ENCODE measurements at regions not wholly inside any gene's neighbourhood (a gene's known extent, or its start where the extent isn't known, plus 50 kb on each side); places are given as distances from the start of the nearest gene placed in this dataset.

GRCh38 chr14:26738571-26738970 lies 140.7 kb upstream of the NOVA1 start:
- TF ChIP-seq EZH2 (IDR thresholded peaks at IDR 0.05; ENCODE audit: insufficient read depth, poor library complexity, severe bottlenecking) (no peak), EZH2phosphoT487 (IDR thresholded peaks at IDR 0.05; ENCODE audit: insufficient read depth, low read depth) (no peak)
